Neutrophil (primary cell): ENCODE measurements at regions not wholly inside any gene's neighbourhood (a gene's known extent, or its start where the extent isn't known, plus 50 kb on each side); places are given as distances from the start of the nearest gene placed in this dataset.

Experiments
- H3K27ac ChIP-seq: fragments of 200-600 bp; sonication (generic); 2 replicates; pipeline ENCODE4 v1.5.1; 2016; ENCODE audit warnings: mild to moderate bottlenecking, moderate library complexity
- H3K27me3 ChIP-seq: fragments of 200-600 bp; sonication (generic); 2 replicates; pipeline ENCODE4 v1.6.0; 2016; ENCODE audit warnings: mild to moderate bottlenecking
- H3K36me3 ChIP-seq: fragments of 200-600 bp; sonication (generic); 2 replicates; pipeline ENCODE4 v1.5.1; 2017
- H3K4me1 ChIP-seq, 2 experiments: fragments of 200-600 bp in 1 of 2; sonication (generic) in 1 of 2; 1 replicate in 1 of 2; 2 replicates in 1 of 2; pipeline versions ENCODE4 v1.5.1 to v1.6.1; 2013 to 2016; ENCODE audit warnings: low read depth in 1 of 2, low read length in 1 of 2, mild to moderate bottlenecking in 1 of 2, moderate library complexity in 1 of 2; ENCODE audit not compliant: control insufficient read depth in 1 of 2, insufficient read depth in 1 of 2
- H3K4me3 ChIP-seq, 2 experiments: fragments of 200-600 bp in 1 of 2; sonication (generic) in 1 of 2; 1 replicate in 1 of 2; 2 replicates in 1 of 2; pipeline ENCODE4 v1.5.1; 2013 to 2016; ENCODE audit warnings: low read depth in 1 of 2, low read length in 1 of 2, mild to moderate bottlenecking in 1 of 2, moderate library complexity in 1 of 2
- H3K9me3 ChIP-seq: fragments of 200-600 bp; sonication (generic); 2 replicates; pipeline ENCODE4 v1.5.1; 2016
- TF ChIP-seq, protein P1 (sequence below): fragments of 200-600 bp; sonication (generic); IDR thresholded peaks from 2 replicates; pipeline ENCODE4 v1.5.1; 2016; ENCODE audit warnings: antibody characterized with exemption

DNA sequence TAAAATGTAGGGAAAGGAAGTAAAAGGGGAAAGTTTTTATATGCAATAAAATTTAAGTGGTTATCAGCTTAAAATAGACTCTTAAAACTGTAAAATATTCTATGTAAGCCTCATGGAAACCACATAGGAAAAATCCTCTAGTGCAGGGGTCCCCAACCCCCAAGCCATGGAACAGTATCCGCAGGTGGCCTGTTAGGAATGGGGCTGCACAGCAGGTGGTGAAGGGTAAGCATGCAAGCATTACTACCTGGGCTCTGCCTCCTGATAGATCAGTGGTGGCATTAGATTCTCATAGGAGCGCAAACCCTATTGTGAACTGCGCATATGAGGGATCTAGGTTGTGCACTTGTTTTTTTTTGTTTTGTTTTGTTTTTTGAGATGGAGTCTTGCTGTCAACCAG, 1409.3 kb upstream of the CDH2 start:
- Histone ChIP-seq H3K4me1 (no peaks in the 10 kb centered on the region), H3K4me3 (no peak overlapping the region), H3K27ac (no peak overlapping the region), H3K27me3 (no peaks in the 10 kb centered on the region), H3K36me3 (no peaks in the 10 kb centered on the region), H3K9me3 (no peaks in the 10 kb centered on the region)
- TF ChIP-seq, protein P1, sequence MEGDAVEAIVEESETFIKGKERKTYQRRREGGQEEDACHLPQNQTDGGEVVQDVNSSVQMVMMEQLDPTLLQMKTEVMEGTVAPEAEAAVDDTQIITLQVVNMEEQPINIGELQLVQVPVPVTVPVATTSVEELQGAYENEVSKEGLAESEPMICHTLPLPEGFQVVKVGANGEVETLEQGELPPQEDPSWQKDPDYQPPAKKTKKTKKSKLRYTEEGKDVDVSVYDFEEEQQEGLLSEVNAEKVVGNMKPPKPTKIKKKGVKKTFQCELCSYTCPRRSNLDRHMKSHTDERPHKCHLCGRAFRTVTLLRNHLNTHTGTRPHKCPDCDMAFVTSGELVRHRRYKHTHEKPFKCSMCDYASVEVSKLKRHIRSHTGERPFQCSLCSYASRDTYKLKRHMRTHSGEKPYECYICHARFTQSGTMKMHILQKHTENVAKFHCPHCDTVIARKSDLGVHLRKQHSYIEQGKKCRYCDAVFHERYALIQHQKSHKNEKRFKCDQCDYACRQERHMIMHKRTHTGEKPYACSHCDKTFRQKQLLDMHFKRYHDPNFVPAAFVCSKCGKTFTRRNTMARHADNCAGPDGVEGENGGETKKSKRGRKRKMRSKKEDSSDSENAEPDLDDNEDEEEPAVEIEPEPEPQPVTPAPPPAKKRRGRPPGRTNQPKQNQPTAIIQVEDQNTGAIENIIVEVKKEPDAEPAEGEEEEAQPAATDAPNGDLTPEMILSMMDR: no peak

GRCh38 chr18:29560270-29560669, 1383.3 kb upstream of the CDH2 start:
- no peak overlapping the region for H3K27ac ChIP-seq
- TF ChIP-seq, protein P1: no peak
- H3K4me1 ChIP-seq: no peaks in the 10 kb centered on the region
- H3K4me3 ChIP-seq: no peak overlapping the region
- H3K9me3 ChIP-seq: no peaks in the 10 kb centered on the region
- no peaks in the 10 kb centered on the region for H3K27me3 ChIP-seq
- no peaks in the 10 kb centered on the region for H3K36me3 ChIP-seq

GRCh38 chr18:29556070-29556469, 1379.1 kb upstream of the CDH2 start:
- H3K4me3 ChIP-seq: no peak overlapping the region
- H3K4me1 ChIP-seq: no peaks in the 10 kb centered on the region
- H3K36me3 ChIP-seq: no peaks in the 10 kb centered on the region
- no peak overlapping the region for H3K27ac ChIP-seq
- TF ChIP-seq, protein P1: no peak
- no peaks in the 10 kb centered on the region for H3K9me3 ChIP-seq
- no peaks in the 10 kb centered on the region for H3K27me3 ChIP-seq

DNA sequence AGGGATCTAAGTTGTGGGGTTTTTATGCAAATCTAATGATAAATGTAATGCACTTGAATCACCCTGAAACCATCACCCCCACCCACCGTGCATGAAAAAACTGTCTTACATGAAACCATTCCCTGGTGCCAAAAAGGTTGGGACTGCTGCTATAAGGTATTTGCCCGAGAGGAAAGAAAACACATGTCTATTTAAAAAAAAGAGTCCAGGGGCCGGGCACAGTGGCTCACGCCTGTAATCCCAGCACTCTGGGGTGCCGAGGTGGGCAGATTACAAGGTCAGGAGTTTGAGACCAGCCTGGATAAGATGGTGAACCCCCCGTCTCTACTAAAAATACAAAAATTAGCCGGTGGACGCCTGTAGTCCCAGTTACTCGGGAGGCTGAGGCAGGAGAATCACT, 1372.8 kb upstream of the CDH2 start:
- Histone ChIP-seq H3K27ac (no peak overlapping the region), H3K27me3 (no peaks in the 10 kb centered on the region), H3K9me3 (no peaks in the 10 kb centered on the region), H3K36me3 (no peaks in the 10 kb centered on the region), H3K4me1 (no peaks in the 10 kb centered on the region), H3K4me3 (no peak overlapping the region)
- TF ChIP-seq, protein P1: no peak

- no peaks in the 10 kb centered on the region for H3K4me1 ChIP-seq
- no peaks in the 10 kb centered on the region for H3K27me3 ChIP-seq
- H3K27ac ChIP-seq: no peak overlapping the region
- H3K36me3 ChIP-seq: no peaks in the 10 kb centered on the region
- TF ChIP-seq, protein P1: no peak
- H3K9me3 ChIP-seq: no peaks in the 10 kb centered on the region
- H3K4me3 ChIP-seq: no peak overlapping the region
Measured at GRCh38 chr18:29547626-29548025, 1370.7 kb upstream of the CDH2 start.

- H3K9me3 ChIP-seq: peaks cover 3% of the 10 kb centered on the region
- no peaks in the 10 kb centered on the region for H3K27me3 ChIP-seq
- H3K4me1 ChIP-seq: no peaks in the 10 kb centered on the region
- H3K4me3 ChIP-seq: no peak overlapping the region
- no peak overlapping the region for H3K27ac ChIP-seq
- TF ChIP-seq, protein P1: no peak
- no peaks in the 10 kb centered on the region for H3K36me3 ChIP-seq
Measured at GRCh38 chr18:29540548-29540947, 1363.6 kb upstream of the CDH2 start.
